Activated CD4-positive, alpha-beta T cell treated with anti-CD3 and anti-CD28 coated beads, Interleukin-2, amount 10 ng/mL, durations not matched to agents 7 days and 5 days (primary cell): ENCODE measurements at regions not wholly inside any gene's neighbourhood (a gene's known extent, or its start where the extent isn't known, plus 50 kb on each side); places are given as distances from the start of the nearest gene placed in this dataset.
"Not testable (repeated sequence)": the region's sequence is repeated elsewhere in the genome, so short reads cannot be mapped to it uniquely, and the experiment has no call there.

Source experiments
- CTCF ChIA-PET: fragments of 350-600 bp; sonication (Branson Sonifier 250); formaldehyde crosslinking; loops from one replicate; lab custom pipeline; 2021; ENCODE audit warnings: antibody characterized with exemption; lab: Charles Lee
- POLR2A ChIA-PET: fragments of 350-600 bp; sonication (Branson Sonifier 250); formaldehyde crosslinking; loops from one replicate; lab custom pipeline; 2021; ENCODE audit warnings: antibody characterized with exemption; lab: Charles Lee
- DNase-seq: peaks from one replicate; pipeline ENCODE4 v3.0.0-alpha.2; 2020
- H3K27ac Mint-ChIP-seq: one replicate; pipeline ENCODE4 v1.8.0; 2021; ENCODE audit warnings: mild to moderate bottlenecking, moderate library complexity, mixed read lengths
- H3K27me3 Mint-ChIP-seq: one replicate; pipeline ENCODE4 v1.8.0; 2021; ENCODE audit warnings: mixed read lengths
- H3K36me3 Mint-ChIP-seq: one replicate; pipeline ENCODE4 v1.8.0; 2021; ENCODE audit warnings: low read depth, mixed read lengths
- H3K4me1 Mint-ChIP-seq: one replicate; pipeline ENCODE4 v1.8.0; 2021; ENCODE audit warnings: mixed read lengths
- H3K4me3 Mint-ChIP-seq: one replicate; pipeline ENCODE4 v1.8.0; 2021; ENCODE audit warnings: mild to moderate bottlenecking, moderate library complexity, mixed read lengths
- H3K9me3 Mint-ChIP-seq: one replicate; pipeline ENCODE4 v1.8.0; 2021; ENCODE audit warnings: mixed read lengths

DNA sequence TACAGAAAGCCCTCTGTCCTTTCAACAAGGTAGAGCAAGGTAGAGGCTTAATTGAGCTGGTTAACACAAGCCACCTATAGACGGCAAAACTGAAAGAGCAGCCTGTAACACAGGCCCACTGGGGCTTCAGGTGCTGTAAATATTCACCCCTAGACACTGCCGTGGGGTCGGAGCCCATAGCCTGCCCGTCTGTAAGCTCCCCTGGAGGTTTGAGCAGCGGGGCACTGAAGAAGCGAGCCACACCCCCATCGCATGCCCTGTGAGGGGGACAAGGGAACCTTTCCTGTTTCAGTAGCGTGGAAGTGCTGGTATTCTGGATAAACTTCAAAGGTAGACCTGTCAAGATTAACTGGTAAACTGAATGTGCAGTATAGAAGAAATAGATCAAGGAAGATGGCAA is 160.4 kb downstream of the TPBG start:
- ChIA-PET POLR2A (no interaction called here), CTCF (no interaction called here)
- Mint-ChIP-seq H3K27me3 (no peaks in the 10 kb centered on the region), H3K9me3 (peaks cover 3% of the 10 kb centered on the region), H3K4me1 (no peaks in the 10 kb centered on the region), H3K36me3 (no peaks in the 10 kb centered on the region), H3K27ac (no peak overlapping the region), H3K4me3 (no peak overlapping the region)
- DNase-seq, result no peak

DNA sequence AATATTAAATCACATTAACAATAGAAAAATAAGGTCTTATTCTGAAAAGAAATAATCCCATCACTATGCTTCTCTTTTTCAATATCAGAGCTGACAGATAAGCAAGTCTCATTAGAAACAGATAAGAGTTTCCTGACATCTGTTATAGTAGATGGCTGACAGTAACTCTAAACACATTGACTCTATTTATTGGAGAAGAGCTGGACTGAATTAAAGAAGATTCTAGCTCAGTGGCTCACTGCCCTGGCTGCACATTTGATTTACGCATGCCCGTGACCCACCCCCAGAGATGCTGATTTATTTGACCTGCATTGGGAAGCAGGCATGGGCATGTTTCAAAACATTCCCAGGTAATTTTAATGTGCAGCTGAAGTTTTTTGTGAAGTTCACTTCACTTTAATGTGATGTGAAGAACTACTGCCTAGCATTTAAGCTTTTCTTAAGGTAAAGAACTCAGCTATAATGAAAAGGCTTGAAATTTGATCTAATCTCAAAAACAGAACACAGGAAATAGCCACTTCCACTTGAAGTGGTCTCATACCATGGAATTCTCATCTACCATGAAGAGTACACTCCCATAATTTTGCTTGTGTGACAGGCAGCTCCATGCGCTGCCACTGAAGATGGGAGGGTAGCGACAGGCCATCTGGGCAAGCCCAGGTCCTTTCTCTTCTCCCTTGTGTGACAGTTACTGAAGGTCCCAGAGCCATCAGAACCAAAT is 162.3 kb downstream of the TPBG start:
- ChIA-PET CTCF (no interaction called here), POLR2A (no interaction called here)
- Mint-ChIP-seq H3K9me3 (peaks cover 5% of the 10 kb centered on the region), H3K4me1 (no peaks in the 10 kb centered on the region), H3K27me3 (no peaks in the 10 kb centered on the region), H3K36me3 (no peaks in the 10 kb centered on the region), H3K27ac (no peak overlapping the region), H3K4me3 (no peak overlapping the region)
- DNase-seq, result no peak

DNA sequence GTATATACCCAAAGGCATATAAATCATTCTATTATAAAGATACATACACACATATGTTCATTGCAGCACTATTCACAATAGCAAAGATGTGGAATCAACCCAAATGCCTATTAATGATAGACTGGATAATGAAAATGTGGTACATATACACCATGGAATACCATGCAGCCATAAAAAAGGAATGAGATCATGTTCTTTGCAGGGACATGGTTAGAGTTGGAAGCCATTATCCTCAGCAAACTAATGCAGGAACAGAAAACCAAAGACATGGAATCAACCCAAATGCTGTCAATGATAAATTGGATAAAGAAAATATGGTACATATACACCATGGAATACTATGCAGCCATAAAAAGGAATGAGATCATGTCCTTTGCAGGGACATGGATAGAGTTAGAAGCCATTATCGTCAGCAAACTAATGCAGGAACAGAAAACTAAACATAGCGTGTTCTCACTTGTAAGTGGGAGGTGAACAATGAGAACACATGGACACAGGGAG is 166.4 kb downstream of the TPBG start:
- H3K9me3 Mint-ChIP-seq, POLR2A ChIA-PET, H3K4me1 Mint-ChIP-seq, DNase-seq, H3K27me3 Mint-ChIP-seq, H3K36me3 Mint-ChIP-seq, H3K27ac Mint-ChIP-seq, CTCF ChIA-PET, H3K4me3 Mint-ChIP-seq: not testable (repeated sequence)

DNA sequence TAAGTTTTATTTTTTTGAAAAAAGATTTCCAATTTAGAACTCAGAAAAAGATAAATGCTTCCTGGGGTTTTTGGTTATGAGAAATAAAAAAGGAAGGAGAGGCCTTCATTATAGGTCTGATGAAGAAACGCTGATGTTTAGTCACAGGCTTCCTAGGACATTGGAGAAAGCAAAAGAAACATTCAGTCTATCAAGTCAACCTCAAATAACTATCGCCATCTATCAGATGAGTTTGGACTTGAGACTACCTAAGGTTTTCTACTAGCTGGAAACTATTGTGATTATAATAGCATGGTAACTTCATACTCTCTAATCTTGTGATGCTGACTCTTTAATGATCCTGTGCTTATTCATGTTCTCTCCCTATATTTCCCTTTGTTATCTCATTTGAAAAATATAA is 171.3 kb downstream of the TPBG start:
- no peak overlapping the region for H3K4me3 Mint-ChIP-seq
- no peak overlapping the region for H3K27ac Mint-ChIP-seq
- no peak for DNase-seq
- POLR2A ChIA-PET, result no interaction called here
- H3K36me3 Mint-ChIP-seq, result no peaks in the 10 kb centered on the region
- H3K9me3 Mint-ChIP-seq, result peaks cover 3% of the 10 kb centered on the region
- H3K27me3 Mint-ChIP-seq, result no peaks in the 10 kb centered on the region
- H3K4me1 Mint-ChIP-seq, result no peaks in the 10 kb centered on the region
- CTCF ChIA-PET, result no interaction called here

DNA sequence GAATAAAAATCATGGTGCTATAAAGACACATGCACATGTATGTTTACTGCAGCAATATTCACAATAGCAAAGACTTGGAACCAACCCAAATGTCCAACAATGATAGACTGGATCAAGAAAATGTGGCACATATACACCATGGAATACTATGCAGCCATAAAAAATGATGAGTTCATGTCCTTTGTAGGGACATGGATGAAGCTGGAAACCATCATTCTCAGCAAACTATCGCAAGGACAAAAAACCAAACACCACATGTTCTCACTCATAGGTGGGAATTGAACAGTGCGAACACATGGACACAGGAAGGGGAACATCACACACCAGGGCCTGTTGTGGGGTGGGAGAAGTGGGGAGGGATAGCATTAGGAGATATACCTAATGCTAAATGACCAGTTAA is 185.9 kb downstream of the TPBG start:
- H3K4me3 Mint-ChIP-seq, H3K27ac Mint-ChIP-seq, CTCF ChIA-PET, H3K9me3 Mint-ChIP-seq, H3K36me3 Mint-ChIP-seq, POLR2A ChIA-PET, H3K4me1 Mint-ChIP-seq, H3K27me3 Mint-ChIP-seq, DNase-seq: not testable (repeated sequence)

DNA sequence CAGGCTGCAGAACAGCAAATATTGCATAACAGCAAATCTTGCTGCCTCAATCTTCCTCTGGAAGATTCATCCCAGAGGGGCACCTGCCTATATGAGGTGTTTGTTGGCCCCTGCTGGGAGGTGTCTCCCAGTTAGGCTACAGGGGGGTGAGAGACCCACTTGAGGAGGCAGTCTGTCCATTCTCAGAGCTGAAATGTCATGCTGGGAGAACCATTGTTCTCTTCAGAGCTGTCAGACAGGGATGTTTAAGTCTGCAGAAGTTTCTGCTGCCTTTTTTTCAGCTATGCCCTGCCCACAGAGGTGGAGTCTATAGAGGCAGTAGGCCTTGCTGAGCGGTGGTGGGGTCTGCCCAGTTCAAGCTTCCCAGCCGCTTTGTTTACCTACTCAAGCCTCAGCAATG is 187.7 kb downstream of the TPBG start:
- H3K9me3 Mint-ChIP-seq, H3K36me3 Mint-ChIP-seq, H3K27ac Mint-ChIP-seq: not testable (repeated sequence)

DNA sequence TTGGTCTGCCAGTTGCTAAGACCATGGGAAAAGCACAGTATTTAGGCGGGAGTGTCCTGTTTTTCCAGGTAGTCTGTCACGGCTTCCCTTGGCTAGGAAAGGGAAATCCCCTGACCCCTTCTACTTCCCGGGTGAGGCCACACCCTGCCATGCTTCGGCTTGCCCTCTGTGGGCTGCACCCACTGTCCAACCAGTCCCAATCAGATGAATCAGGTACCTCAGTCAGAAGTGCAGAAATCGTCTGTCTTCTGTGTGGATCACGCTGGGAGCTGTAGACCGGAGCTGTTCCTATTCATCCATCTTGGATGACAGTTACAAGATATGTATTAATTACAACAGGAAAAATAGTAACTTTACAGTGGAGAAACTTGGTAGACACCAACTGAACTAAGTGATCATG is 188.2 kb downstream of the TPBG start:
- Mint-ChIP-seq H3K9me3 (peaks cover 7% of the 10 kb centered on the region), H3K27ac (no peak overlapping the region)
- POLR2A ChIA-PET, result no interaction called here

More for the DNA sequence above, 187.7 kb downstream of the TPBG start:
- CTCF ChIA-PET, DNase-seq, H3K4me1 Mint-ChIP-seq, POLR2A ChIA-PET, H3K27me3 Mint-ChIP-seq, H3K4me3 Mint-ChIP-seq: not testable (repeated sequence)

DNA sequence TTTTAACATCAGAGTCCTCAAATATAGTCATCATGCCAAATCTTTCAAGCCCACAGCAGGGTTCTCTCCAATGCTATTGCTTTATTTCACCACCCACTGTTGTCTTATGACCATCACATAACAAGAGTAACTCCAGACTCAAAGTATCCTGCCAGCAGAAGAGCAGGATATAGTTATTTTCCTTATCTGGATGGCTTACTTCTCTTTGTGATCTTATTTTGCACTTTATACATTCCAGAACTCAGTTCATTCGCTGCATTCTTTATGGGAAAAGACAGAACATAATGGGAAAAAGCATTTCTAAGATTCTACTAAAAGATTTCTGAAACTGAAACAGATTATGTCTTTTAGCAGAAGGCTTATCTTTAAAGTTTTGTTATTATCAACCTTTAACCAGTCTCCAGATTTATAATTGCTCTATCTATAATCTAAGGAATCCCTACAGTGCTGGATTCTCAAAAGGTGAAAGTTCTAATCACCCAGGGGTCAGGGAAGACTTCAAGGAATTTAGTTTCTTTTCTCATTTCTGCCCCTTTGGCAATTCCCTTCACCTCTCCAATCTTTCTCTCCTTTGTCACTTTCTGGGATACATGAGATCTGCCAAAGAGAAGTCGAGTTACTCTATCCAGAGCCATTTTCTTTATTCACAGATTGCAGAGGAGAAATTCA is 190.4 kb downstream of the TPBG start:
- H3K4me3 Mint-ChIP-seq, result no peak overlapping the region
- H3K4me1 Mint-ChIP-seq, result no peaks in the 10 kb centered on the region
- POLR2A ChIA-PET, result no interaction called here
- no peaks in the 10 kb centered on the region for H3K27me3 Mint-ChIP-seq
- peaks cover 5% of the 10 kb centered on the region for H3K9me3 Mint-ChIP-seq
- no peaks in the 10 kb centered on the region for H3K36me3 Mint-ChIP-seq
- no peak overlapping the region for H3K27ac Mint-ChIP-seq
- CTCF ChIA-PET, result no interaction called here
- no peak for DNase-seq

More for the DNA sequence above, 188.2 kb downstream of the TPBG start:
- H3K4me3 Mint-ChIP-seq, result no peak overlapping the region
- no peaks in the 10 kb centered on the region for H3K4me1 Mint-ChIP-seq
- DNase-seq, result no peak
- H3K27me3 Mint-ChIP-seq, result no peaks in the 10 kb centered on the region
- CTCF ChIA-PET, result no interaction called here
- no peaks in the 10 kb centered on the region for H3K36me3 Mint-ChIP-seq

DNA sequence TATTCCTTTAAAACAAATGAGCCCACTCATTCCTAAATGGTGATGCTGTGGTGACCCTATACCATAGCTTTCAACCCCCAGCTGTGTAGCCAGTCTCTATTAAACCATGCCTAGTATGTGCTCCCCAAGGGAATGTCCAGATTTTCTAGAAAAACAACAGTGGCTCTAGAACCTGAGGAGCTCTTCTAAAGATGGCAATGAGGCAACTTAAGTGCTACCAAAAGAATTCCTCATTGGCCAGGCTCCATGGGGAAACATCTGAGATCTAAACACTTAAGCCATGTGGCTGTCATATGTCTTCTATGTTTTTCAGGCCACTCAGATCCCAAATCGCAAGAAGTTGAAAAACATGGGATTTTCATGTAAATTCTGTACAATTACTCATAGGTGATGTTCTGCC is 191.0 kb downstream of the TPBG start:
- Mint-ChIP-seq H3K27me3 (no peaks in the 10 kb centered on the region), H3K4me1 (no peaks in the 10 kb centered on the region)
- CTCF ChIA-PET, result no interaction called here

DNA sequence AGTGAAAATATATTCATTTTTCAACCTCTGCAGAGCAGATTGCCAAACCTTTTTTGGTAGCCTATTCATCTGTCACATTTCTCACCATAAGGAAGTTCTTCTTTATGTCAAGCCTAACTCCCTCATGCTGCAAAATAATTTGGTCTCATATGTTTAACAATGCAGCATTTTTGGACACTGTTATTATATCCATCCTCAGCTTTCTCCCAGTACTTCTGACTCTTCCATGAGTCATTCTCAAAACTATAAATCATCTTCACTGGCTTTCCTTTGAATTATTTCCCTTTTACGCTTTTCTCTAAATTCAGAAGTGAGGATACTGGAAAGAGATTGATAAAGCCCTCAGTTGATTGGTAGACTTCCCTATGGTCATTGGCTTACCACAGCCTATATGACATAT is 192.2 kb downstream of the TPBG start:
- no peak overlapping the region for H3K4me3 Mint-ChIP-seq
- DNase-seq, result no peak
- H3K27ac Mint-ChIP-seq, result no peak overlapping the region
- peaks cover 3% of the 10 kb centered on the region for H3K9me3 Mint-ChIP-seq
- no peaks in the 10 kb centered on the region for H3K27me3 Mint-ChIP-seq
- no peaks in the 10 kb centered on the region for H3K4me1 Mint-ChIP-seq
- POLR2A ChIA-PET, result no interaction called here
- CTCF ChIA-PET, result no interaction called here
- H3K36me3 Mint-ChIP-seq, result no peaks in the 10 kb centered on the region

More for the DNA sequence above, 191.0 kb downstream of the TPBG start:
- Mint-ChIP-seq H3K36me3 (no peaks in the 10 kb centered on the region), H3K27ac (no peak overlapping the region), H3K4me3 (no peak overlapping the region), H3K9me3 (peaks cover 5% of the 10 kb centered on the region)
- DNase-seq, result no peak
- POLR2A ChIA-PET, result no interaction called here

DNA sequence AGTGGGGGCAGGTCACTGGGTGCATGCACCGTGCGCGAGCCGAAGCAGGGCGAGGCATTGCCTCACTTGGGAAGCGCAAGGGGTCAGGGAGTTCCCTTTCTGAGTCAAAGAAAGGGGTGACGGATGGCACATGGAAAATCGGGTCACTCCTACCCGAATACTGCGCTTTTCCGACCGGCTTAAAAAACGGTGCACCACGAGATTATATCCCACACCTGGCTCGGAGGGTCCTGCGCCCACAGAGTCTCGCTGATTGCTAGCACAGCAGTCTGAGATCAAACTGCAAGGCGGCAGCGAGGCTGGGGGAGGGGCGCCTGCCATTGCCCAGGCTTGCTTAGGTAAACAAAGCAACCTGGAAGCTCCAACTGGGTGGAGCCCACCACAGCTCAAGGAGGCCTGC is 194.9 kb downstream of the TPBG start:
- H3K27ac Mint-ChIP-seq, H3K9me3 Mint-ChIP-seq, POLR2A ChIA-PET, H3K36me3 Mint-ChIP-seq, H3K27me3 Mint-ChIP-seq, CTCF ChIA-PET, DNase-seq, H3K4me3 Mint-ChIP-seq, H3K4me1 Mint-ChIP-seq: not testable (repeated sequence)

DNA sequence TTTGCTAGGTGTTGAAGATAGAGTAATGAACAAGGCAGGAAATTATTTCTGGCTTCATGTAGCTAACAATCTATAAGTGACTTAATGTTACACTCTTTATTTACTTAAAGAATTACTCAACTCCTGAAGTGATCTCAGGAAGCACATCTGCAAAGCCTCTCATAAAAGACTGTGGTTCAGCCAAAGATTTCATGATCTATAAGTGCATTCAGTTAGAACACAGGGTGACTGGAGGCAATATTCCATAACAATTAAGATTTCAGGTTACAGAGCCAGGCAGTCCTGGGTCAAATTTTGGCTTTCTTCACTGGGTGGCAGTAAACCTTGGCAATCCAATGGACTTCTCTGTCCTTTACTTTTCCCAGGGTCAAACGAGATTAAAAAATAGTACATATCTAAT is 204.0 kb downstream of the TPBG start:
- no peaks in the 10 kb centered on the region for H3K36me3 Mint-ChIP-seq
- no peak overlapping the region for H3K27ac Mint-ChIP-seq
- no peaks in the 10 kb centered on the region for H3K9me3 Mint-ChIP-seq
- no peaks in the 10 kb centered on the region for H3K4me1 Mint-ChIP-seq
- POLR2A ChIA-PET, result no interaction called here
- DNase-seq, result no peak
- H3K4me3 Mint-ChIP-seq, result no peak overlapping the region
- CTCF ChIA-PET, result no interaction called here
- no peaks in the 10 kb centered on the region for H3K27me3 Mint-ChIP-seq

DNA sequence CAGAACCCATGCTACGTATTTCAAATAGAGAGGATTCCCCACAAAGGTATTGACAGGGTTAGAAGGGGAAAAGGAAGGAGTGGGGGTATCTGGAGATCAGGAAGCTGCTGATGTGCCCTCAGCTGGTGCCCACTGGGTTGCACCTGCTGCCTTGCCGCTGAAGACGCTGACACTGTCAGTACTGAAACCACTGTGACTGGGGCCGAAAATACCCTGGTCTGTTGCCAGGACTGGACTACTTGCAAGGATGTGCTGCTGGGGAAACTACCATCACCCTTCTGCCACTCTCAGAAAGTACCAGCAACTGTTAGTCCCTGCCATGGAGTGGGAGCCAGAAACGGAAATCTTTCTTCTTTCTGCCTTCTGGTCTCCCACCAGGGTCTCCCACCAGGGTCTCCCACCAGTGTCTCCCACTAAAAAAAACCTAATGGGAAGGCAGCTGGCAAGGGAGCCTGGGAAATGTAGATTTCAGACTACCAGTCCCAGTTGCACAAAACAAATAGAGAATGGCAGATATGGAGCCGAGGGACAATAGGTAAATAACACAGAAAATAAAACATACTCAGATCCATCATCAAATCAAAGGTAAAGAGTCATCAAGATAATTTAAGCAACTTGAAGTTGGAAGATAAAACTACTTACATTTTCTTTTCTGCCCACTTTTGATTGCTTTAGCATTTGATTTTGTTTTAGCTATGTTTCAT is 204.8 kb downstream of the TPBG start:
- ChIA-PET CTCF (no interaction called here), POLR2A (no interaction called here)
- Mint-ChIP-seq H3K9me3 (no peaks in the 10 kb centered on the region), H3K4me3 (no peak overlapping the region), H3K4me1 (no peaks in the 10 kb centered on the region), H3K36me3 (no peaks in the 10 kb centered on the region), H3K27me3 (no peaks in the 10 kb centered on the region), H3K27ac (no peak overlapping the region)
- DNase-seq, result no peak
